Pancreas (tissue), 10 donors: ENCODE measurements at regions not wholly inside any gene's neighbourhood (a gene's known extent, or its start where the extent isn't known, plus 50 kb on each side); places are given as distances from the start of the nearest gene placed in this dataset.

Experiments
- ATAC-seq, 4 donors: fragments of 200-7000 bp; cut with Tn5 transposase; one replicate each; pipeline versions ENCODE4 v1.8.0 to v1.9.1; 2020; ENCODE audit warnings: mild to moderate bottlenecking in 4 of 4, moderate library complexity in 4 of 4
- DNase-seq, 6 donors: peaks; one replicate each; pipeline ENCODE4 v3.0.0-alpha.2; 2020
- FAIRE-seq: peaks from 2 replicates; lab custom pipeline; 2012; peaks lifted over from hg19 to GRCh38; lab: Jason Lieb, UNC
- H3K27ac ChIP-seq, 4 donors: fragments of 200-600 bp; sonication (generic); 1 replicate in 3 of 4; 2 replicates in 1 of 4; pipeline versions ENCODE4 v1.5.0 to v1.8.0; 2020
- H3K27me3 ChIP-seq, 4 donors: fragments of 200-600 bp; one replicate each; pipeline ENCODE4 v1.8.0; 2021
- H3K36me3 ChIP-seq, 3 donors: fragments of 200-600 bp; sonication (generic) in 1 of 3; one replicate each; pipeline versions ENCODE4 v1.5.0 to v1.8.0; 2020 to 2021
- H3K4me1 ChIP-seq, 3 donors: fragments of 200-600 bp; one replicate each; pipeline ENCODE4 v1.8.0; 2021
- H3K4me3 ChIP-seq, 4 donors: fragments of 200-600 bp; sonication (generic) in 2 of 4; one replicate each; pipeline versions ENCODE4 v1.5.0 to v1.8.0; 2020 to 2021
- H3K9me3 ChIP-seq, 4 donors: fragments of 200-600 bp; one replicate each; pipeline ENCODE4 v1.8.0; 2021
- CTCF ChIP-seq, 4 donors: fragments of 200-600 bp; sonication (generic) in 3 of 4; IDR thresholded peaks; one replicate each; pipeline versions ENCODE4 v1.5.0 to v1.8.0; 2021; ENCODE audit warnings: antibody characterized with exemption in 4 of 4
- WGBS, 2 donors: extraction: QIAGEN DNeasy Blood & Tissue Kit; methylation state at CpG; one replicate each; pipeline ENCODE4 v1.1.7; 2013; 5-methylcytosine and 5-hydroxymethylcytosine counted together
- intact Hi-C, 3 donors: fragments of 100-400 bp; cut with DNase I; formaldehyde crosslinking; loops; one replicate each; pipeline versions ENCODE4 v1.11.1 to v1.14.2; 2022
- donor health status: healthy with polysubstance abuse.
- donor health status: DM: no; HTN: no; CAD: no; lungs with moderate emphysema.
- donor health status: DM: no; HTN: no; CAD: no.
- donor health status: control.
- donor health status: control.
- donor health status: Bipolar disorder and iron deficiency.
- donor health status: DM: yes; HTN: yes; CAD: no.
- donor health status: DM: no; HTN: no; CAD: no.
- donor health status: DM: no; HTN: no; CAD: no.
- donor health status: DM: yes; HTN: yes; CAD: no.

- Histone ChIP-seq H3K4me3 (no peak overlapping the region), H3K36me3 (no peaks in the 10 kb centered on the region), H3K27ac (no peak overlapping the region), H3K4me1 (no peaks in the 10 kb centered on the region), H3K9me3 (no peaks in the 10 kb centered on the region), H3K27me3 (no peaks in the 10 kb centered on the region)
- no peak for DNase-seq
- ATAC-seq = no peak
- WGBS, 2 donors = 52 to 60% methylated on average over 2 of the region's 2 CpGs
- no peak for FAIRE-seq
- intact Hi-C loops = no loop called here
- no peak for TF ChIP-seq CTCF (IDR thresholded peaks at IDR 0.05)
Observed at GRCh38 chr18:52222211-52222610, 117.8 kb upstream of the DCC start.

- Histone ChIP-seq H3K9me3 (no peaks in the 10 kb centered on the region), H3K27me3 (no peaks in the 10 kb centered on the region), H3K36me3 (no peaks in the 10 kb centered on the region), H3K27ac (no peak overlapping the region), H3K4me3 (no peak overlapping the region), H3K4me1 (no peaks in the 10 kb centered on the region)
- ATAC-seq (no peak), DNase-seq (no peak), FAIRE-seq (no peak)
- 74 to 79% methylated on average over 4 of the region's 4 CpGs for whole genome bisulfite sequencing, 2 donors
- intact Hi-C loops = no loop called here
- no peak for TF ChIP-seq CTCF (IDR thresholded peaks at IDR 0.05)
Observed at GRCh38 chr18:52227536-52227935, 112.5 kb upstream of the DCC start.

GRCh38 chr18:52228166-52228565, 111.8 kb upstream of the DCC start:
- TF ChIP-seq CTCF (IDR thresholded peaks at IDR 0.05) = no peak
- DNase-seq = no peak
- Histone ChIP-seq H3K4me3 (no peak overlapping the region), H3K36me3 (no peaks in the 10 kb centered on the region), H3K4me1 (no peaks in the 10 kb centered on the region), H3K9me3 (no peaks in the 10 kb centered on the region), H3K27ac (no peak overlapping the region), H3K27me3 (no peaks in the 10 kb centered on the region)
- intact Hi-C loops = no loop called here
- 54 to 77% methylated on average over 3 of the region's 3 CpGs for WGBS, 2 donors
- no peak for FAIRE-seq
- ATAC-seq = no peak

- TF ChIP-seq CTCF (IDR thresholded peaks at IDR 0.05) = no peak
- H3K27ac ChIP-seq = no peak overlapping the region
- H3K27me3 ChIP-seq = no peaks in the 10 kb centered on the region
- H3K4me3 ChIP-seq = no peak overlapping the region
- no peaks in the 10 kb centered on the region for H3K9me3 ChIP-seq
- DNase-seq (no peak), ATAC-seq (no peak), FAIRE-seq (no peak)
- no peaks in the 10 kb centered on the region for H3K36me3 ChIP-seq
- no peaks in the 10 kb centered on the region for H3K4me1 ChIP-seq
- intact Hi-C loops = no loop called here
- WGBS, 2 donors = 61 to 74% methylated on average over 1 of the region's 1 CpG
Observed at GRCh38 chr18:52236131-52236530, 103.9 kb upstream of the DCC start.

- no peak for TF ChIP-seq CTCF (IDR thresholded peaks at IDR 0.05)
- 53 to 71% methylated on average over 2 of the region's 2 CpGs for WGBS, 2 donors
Observed at GRCh38 chr18:52237551-52237950, 102.4 kb upstream of the DCC start.

More at GRCh38 chr18:52237551-52237950, 102.4 kb upstream of the DCC start:
- no peak for ATAC-seq
- intact Hi-C loops = no loop called here
- no peak overlapping the region for H3K4me3 ChIP-seq
- no peaks in the 10 kb centered on the region for H3K36me3 ChIP-seq
- DNase-seq = no peak
- H3K27me3 ChIP-seq = no peaks in the 10 kb centered on the region
- H3K9me3 ChIP-seq = no peaks in the 10 kb centered on the region
- FAIRE-seq = no peak
- no peak overlapping the region for H3K27ac ChIP-seq
- no peaks in the 10 kb centered on the region for H3K4me1 ChIP-seq
